Suprapubic skin (tissue), 4 donors: ENCODE measurements at regions not wholly inside any gene's neighbourhood (a gene's known extent, or its start where the extent isn't known, plus 50 kb on each side); places are given as distances from the start of the nearest gene placed in this dataset.

Experiments
- DNase-seq, 2 donors: peaks; one replicate each; pipeline ENCODE4 v3.0.0-alpha.2; 2019; ENCODE audit warnings: low spot score in 2 of 2
- H3K27ac ChIP-seq: fragments of 200-600 bp; sonication (generic); one replicate; pipeline ENCODE4 v1.5.1; 2019
- H3K27me3 ChIP-seq: fragments of 200-600 bp; sonication (generic); one replicate; pipeline ENCODE4 v1.5.1; 2019
- H3K36me3 ChIP-seq: fragments of 200-600 bp; sonication (generic); one replicate; pipeline ENCODE4 v1.5.1; 2019
- H3K4me1 ChIP-seq: fragments of 200-600 bp; sonication (generic); one replicate; pipeline ENCODE4 v1.5.1; 2019
- H3K4me3 ChIP-seq: fragments of 200-600 bp; sonication (generic); one replicate; pipeline ENCODE4 v1.5.1; 2019; ENCODE audit warnings: mild to moderate bottlenecking
- H3K9me3 ChIP-seq: fragments of 200-600 bp; sonication (generic); one replicate; pipeline ENCODE4 v1.5.1; 2019
- EP300 ChIP-seq: sonication (generic); formaldehyde crosslinking; IDR thresholded peaks from one replicate; pipeline ENCODE4 v1.6.1; 2017; ENCODE audit warnings: antibody characterized with exemption
- POLR2A ChIP-seq, 2 donors: fragments of 450-650 bp; IDR thresholded peaks; one replicate each; pipeline ENCODE4 v1.6.1; 2017; ENCODE audit warnings: antibody characterized with exemption in 2 of 2, mild to moderate bottlenecking in 2 of 2, moderate library complexity in 2 of 2
- POLR2AphosphoS5 ChIP-seq, 3 donors: sonication (generic); formaldehyde crosslinking; IDR thresholded peaks; one replicate each; pipeline ENCODE4 v1.6.1; 2017; ENCODE audit warnings: antibody characterized with exemption in 3 of 3
- WGBS: methylation state at CpG from one replicate; pipeline ENCODE4 v1.1.5; 2018; 5-methylcytosine and 5-hydroxymethylcytosine counted together
- TF ChIP-seq, protein P1 (sequence below), 2 donors: fragments of 200-600 bp in 1 of 2; fragments of 450-650 bp in 1 of 2; sonication (generic) in 1 of 2; IDR thresholded peaks; one replicate each; pipeline ENCODE4 v1.5.1; 2016 to 2019; ENCODE audit warnings: antibody characterized with exemption in 2 of 2, mild to moderate bottlenecking in 1 of 2, moderate library complexity in 1 of 2

DNA sequence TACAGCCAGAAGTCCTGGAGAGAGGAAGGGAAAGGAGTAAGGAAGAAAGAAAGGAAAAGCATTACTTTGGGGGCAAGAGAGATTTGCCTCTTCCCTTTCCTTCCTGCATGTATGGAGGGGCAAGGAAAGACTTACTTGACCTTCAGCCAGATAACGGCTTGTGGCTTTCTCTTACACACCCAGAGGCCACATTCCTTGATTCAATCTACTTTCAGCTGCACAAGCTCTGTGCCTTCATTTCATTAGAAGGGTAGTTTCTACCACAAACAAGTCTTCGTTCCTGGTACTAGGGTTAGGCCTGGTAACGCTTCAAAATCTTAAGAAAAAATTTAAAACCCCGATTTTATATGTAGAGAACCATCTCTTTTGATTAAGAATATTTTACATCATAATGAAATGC lies 835.9 kb downstream of the TUSC7 start:
- TF ChIP-seq POLR2AphosphoS5 (IDR thresholded peaks at IDR 0.05), result no peak
- no peak for TF ChIP-seq EP300

DNA sequence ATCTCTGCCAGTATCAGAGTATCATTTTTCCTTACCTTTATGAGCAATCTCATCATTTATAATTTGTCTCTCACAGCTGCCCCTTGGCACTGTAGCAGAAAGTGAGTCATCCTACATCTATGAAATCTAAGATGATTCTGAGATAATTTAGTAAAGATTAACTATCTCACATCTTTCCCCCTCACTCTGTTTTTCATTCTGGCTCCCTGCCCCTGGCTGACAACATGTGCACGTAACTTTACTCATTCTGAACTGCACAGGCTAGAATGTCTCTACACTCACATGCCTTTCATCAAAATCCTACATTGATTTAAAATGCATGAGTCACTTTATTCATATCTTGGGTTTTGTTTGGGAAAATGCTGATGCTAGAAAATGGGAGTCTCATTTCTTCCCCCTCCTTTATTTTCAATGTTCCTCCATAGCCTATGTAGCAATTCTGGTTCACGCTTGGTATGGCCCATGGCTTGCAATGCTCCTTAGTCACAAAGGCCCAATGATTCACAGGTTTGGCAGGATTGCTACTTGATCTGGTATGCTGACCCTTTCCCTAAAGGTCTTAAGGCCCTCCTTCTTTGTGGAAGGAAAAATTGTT lies 838.5 kb downstream of the TUSC7 start:
- Histone ChIP-seq H3K4me1 (no peaks in the 10 kb centered on the region), H3K4me3 (no peak overlapping the region), H3K27ac (no peak overlapping the region), H3K27me3 (no peaks in the 10 kb centered on the region), H3K9me3 (no peaks in the 10 kb centered on the region), H3K36me3 (no peaks in the 10 kb centered on the region)
- TF ChIP-seq POLR2AphosphoS5 (IDR thresholded peaks at IDR 0.05) (no peak), POLR2A (IDR thresholded peaks at IDR 0.05) (no peak), EP300 (no peak)
- TF ChIP-seq, protein P1, sequence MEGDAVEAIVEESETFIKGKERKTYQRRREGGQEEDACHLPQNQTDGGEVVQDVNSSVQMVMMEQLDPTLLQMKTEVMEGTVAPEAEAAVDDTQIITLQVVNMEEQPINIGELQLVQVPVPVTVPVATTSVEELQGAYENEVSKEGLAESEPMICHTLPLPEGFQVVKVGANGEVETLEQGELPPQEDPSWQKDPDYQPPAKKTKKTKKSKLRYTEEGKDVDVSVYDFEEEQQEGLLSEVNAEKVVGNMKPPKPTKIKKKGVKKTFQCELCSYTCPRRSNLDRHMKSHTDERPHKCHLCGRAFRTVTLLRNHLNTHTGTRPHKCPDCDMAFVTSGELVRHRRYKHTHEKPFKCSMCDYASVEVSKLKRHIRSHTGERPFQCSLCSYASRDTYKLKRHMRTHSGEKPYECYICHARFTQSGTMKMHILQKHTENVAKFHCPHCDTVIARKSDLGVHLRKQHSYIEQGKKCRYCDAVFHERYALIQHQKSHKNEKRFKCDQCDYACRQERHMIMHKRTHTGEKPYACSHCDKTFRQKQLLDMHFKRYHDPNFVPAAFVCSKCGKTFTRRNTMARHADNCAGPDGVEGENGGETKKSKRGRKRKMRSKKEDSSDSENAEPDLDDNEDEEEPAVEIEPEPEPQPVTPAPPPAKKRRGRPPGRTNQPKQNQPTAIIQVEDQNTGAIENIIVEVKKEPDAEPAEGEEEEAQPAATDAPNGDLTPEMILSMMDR (IDR thresholded peaks at IDR 0.05), result no peak
- no peak for DNase-seq
- 59% methylated on average over 2 of the region's 2 CpGs for WGBS

More for the DNA sequence above, 835.9 kb downstream of the TUSC7 start:
- H3K4me3 ChIP-seq, result no peak overlapping the region
- no peaks in the 10 kb centered on the region for H3K4me1 ChIP-seq
- no peaks in the 10 kb centered on the region for H3K27me3 ChIP-seq
- H3K9me3 ChIP-seq, result no peaks in the 10 kb centered on the region
- H3K36me3 ChIP-seq, result no peaks in the 10 kb centered on the region
- H3K27ac ChIP-seq, result no peak overlapping the region
- WGBS, result 80% methylated on average over 4 of the region's 4 CpGs
- DNase-seq, result no peak

DNA sequence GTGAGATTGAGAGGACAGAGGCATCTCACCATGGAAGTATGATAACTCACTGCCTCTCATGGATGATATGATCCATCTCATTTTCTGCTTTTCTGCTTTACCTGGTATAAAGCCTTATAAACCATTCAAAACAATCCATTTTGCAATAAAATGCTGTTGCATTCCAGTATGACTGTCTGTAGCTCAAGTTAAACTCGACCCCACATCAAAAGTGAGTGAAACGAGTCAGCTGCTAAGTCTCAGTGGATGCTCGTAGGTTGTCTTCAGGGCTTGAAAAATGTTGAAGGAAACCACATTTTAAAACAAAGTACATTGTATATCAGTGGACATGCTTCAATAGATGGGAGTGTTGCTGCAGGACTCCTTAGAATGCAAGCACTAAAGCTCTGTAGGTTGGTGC lies 839.0 kb downstream of the TUSC7 start:
- Histone ChIP-seq H3K27ac (no peak overlapping the region), H3K27me3 (no peaks in the 10 kb centered on the region), H3K9me3 (no peaks in the 10 kb centered on the region), H3K36me3 (no peaks in the 10 kb centered on the region), H3K4me3 (no peak overlapping the region), H3K4me1 (no peaks in the 10 kb centered on the region)
- 73% methylated on average over 3 of the region's 3 CpGs for WGBS
- no peak for DNase-seq
- TF ChIP-seq POLR2A (IDR thresholded peaks at IDR 0.05), result no peak
- TF ChIP-seq POLR2AphosphoS5 (IDR thresholded peaks at IDR 0.05), result no peak
- no peak for TF ChIP-seq EP300
- TF ChIP-seq, protein P1 (IDR thresholded peaks at IDR 0.05), result no peak

DNA sequence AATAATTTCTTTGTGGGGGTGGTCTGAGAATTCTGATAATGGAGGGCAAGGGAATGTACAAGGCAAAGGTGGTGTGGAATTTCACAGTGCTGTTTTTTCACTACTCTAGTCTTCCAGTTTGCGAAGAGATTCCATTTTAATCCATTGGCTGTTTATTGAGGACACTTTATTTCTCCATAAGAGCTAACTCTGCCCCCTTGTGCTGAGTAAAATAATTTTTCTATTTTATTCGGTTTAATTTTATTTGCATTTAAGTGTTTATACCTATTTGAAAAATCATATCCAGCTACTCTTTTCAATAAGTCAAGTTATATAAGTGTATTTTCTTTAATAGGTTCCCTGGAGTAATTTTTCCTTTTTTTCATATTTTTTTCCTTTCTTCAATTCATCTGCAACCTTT lies 840.1 kb downstream of the TUSC7 start:
- Histone ChIP-seq H3K4me3 (no peak overlapping the region), H3K27me3 (no peaks in the 10 kb centered on the region), H3K27ac (no peak overlapping the region), H3K36me3 (no peaks in the 10 kb centered on the region), H3K4me1 (no peaks in the 10 kb centered on the region), H3K9me3 (no peaks in the 10 kb centered on the region)
- no peak for TF ChIP-seq POLR2AphosphoS5 (IDR thresholded peaks at IDR 0.05)
- no peak for TF ChIP-seq POLR2A (IDR thresholded peaks at IDR 0.05)
- no peak for TF ChIP-seq EP300
- TF ChIP-seq, protein P1 (IDR thresholded peaks at IDR 0.05), result no peak
- no peak for DNase-seq
- 87% methylated on average over 2 of the region's 2 CpGs for WGBS

DNA sequence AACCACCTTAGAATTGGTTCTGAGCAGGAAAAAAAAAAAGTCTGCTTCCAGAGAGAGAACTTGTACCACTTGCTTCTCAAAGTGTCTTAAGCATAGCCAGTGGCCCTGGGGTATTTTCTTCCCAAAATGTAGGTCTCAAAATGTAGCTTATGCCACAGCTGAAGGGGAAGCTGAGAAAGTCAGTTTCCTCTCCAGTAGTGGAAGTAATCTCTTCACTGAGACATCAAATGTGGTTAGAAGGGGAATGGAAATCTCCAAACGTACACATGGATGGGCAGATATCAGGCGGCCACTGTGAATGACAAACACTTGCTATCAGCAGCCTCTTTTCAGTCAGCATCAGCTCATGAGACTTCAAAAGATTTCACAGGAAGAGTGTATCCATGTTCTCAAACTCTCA lies 841.2 kb downstream of the TUSC7 start:
- TF ChIP-seq EP300 (no peak), POLR2A (IDR thresholded peaks at IDR 0.05) (no peak), POLR2AphosphoS5 (IDR thresholded peaks at IDR 0.05) (no peak)
- TF ChIP-seq, protein P1 (IDR thresholded peaks at IDR 0.05), result no peak
- no peak for DNase-seq
- Histone ChIP-seq H3K27me3 (no peaks in the 10 kb centered on the region), H3K27ac (no peak overlapping the region), H3K36me3 (no peaks in the 10 kb centered on the region), H3K4me1 (no peaks in the 10 kb centered on the region), H3K4me3 (no peak overlapping the region), H3K9me3 (no peaks in the 10 kb centered on the region)
- 91% methylated on average over 2 of the region's 2 CpGs for WGBS

DNA sequence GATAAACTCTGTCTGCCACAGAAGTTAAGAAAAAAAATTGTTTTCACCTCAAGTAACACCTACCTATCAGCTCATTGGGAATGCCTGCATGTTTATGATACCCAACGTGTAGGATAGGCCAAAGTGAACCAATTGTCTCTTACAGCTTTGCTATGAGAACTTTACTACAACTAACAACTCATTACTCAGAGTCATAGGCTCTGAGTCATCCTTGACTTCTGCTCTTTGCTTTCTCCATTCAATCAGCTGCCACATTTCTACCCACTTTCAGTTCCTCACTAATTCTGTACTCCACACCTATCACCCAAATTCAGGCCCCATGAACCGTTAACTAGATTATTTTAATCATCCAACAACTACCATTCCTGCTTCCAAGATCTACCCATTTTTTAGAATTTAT lies 843.9 kb downstream of the TUSC7 start:
- Histone ChIP-seq H3K27me3 (no peaks in the 10 kb centered on the region), H3K36me3 (no peaks in the 10 kb centered on the region), H3K27ac (no peak overlapping the region), H3K4me1 (no peaks in the 10 kb centered on the region), H3K9me3 (no peaks in the 10 kb centered on the region), H3K4me3 (no peak overlapping the region)
- 60% methylated on average over 2 of the region's 2 CpGs for WGBS
- TF ChIP-seq POLR2A (IDR thresholded peaks at IDR 0.05) (no peak), POLR2AphosphoS5 (IDR thresholded peaks at IDR 0.05) (no peak), EP300 (no peak)
- TF ChIP-seq, protein P1 (IDR thresholded peaks at IDR 0.05), result no peak
- no peak for DNase-seq
